WTC11 (cell line): ENCODE measurements at regions not wholly inside any gene's neighbourhood (a gene's known extent, or its start where the extent isn't known, plus 50 kb on each side); places are given as distances from the start of the nearest gene placed in this dataset.

Source experiments
- TF ChIP-seq, protein P1 (sequence below): fragments of 200-600 bp; IDR thresholded peaks from 2 replicates; pipeline ENCODE4 v1.8.0; 2022; ENCODE audit warnings: antibody characterized with exemption
- TF ChIP-seq, protein P2 (sequence below): fragments of 250-450 bp; sonication (Bioruptor Pico); IDR thresholded peaks from 2 replicates; pipeline ENCODE4 v1.9.0; 2021; ENCODE audit warnings: mild to moderate bottlenecking, borderline replicate concordance
- TF ChIP-seq, protein P3 (sequence below): sonication (generic); formaldehyde crosslinking; IDR thresholded peaks from 2 replicates; pipeline ENCODE4 v1.8.0; 2023; ENCODE audit warnings: missing genetic modification reagents

DNA sequence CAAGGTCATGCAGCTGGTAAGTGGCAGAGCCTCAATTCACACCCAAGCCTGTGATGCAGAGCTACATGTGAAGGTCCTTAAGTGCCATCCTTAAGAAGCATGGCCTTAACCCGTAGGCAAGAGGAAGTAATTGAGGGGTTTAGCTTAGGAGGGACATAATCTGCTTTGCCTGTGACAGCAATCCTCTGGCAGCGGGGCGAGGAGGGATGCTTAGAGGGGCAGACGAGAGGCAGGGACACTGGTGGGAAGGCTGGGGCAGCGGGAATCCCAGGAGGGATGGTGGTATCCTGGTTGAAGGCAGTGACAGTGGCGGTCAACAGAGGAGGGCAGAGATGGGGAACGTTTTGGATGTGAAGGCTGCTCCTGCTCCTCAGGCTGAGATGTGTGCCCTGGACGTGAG is 88.1 kb downstream of the EFNB1 start:
- TF ChIP-seq, protein P1, sequence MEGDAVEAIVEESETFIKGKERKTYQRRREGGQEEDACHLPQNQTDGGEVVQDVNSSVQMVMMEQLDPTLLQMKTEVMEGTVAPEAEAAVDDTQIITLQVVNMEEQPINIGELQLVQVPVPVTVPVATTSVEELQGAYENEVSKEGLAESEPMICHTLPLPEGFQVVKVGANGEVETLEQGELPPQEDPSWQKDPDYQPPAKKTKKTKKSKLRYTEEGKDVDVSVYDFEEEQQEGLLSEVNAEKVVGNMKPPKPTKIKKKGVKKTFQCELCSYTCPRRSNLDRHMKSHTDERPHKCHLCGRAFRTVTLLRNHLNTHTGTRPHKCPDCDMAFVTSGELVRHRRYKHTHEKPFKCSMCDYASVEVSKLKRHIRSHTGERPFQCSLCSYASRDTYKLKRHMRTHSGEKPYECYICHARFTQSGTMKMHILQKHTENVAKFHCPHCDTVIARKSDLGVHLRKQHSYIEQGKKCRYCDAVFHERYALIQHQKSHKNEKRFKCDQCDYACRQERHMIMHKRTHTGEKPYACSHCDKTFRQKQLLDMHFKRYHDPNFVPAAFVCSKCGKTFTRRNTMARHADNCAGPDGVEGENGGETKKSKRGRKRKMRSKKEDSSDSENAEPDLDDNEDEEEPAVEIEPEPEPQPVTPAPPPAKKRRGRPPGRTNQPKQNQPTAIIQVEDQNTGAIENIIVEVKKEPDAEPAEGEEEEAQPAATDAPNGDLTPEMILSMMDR = no peak
- TF ChIP-seq, protein P2, sequence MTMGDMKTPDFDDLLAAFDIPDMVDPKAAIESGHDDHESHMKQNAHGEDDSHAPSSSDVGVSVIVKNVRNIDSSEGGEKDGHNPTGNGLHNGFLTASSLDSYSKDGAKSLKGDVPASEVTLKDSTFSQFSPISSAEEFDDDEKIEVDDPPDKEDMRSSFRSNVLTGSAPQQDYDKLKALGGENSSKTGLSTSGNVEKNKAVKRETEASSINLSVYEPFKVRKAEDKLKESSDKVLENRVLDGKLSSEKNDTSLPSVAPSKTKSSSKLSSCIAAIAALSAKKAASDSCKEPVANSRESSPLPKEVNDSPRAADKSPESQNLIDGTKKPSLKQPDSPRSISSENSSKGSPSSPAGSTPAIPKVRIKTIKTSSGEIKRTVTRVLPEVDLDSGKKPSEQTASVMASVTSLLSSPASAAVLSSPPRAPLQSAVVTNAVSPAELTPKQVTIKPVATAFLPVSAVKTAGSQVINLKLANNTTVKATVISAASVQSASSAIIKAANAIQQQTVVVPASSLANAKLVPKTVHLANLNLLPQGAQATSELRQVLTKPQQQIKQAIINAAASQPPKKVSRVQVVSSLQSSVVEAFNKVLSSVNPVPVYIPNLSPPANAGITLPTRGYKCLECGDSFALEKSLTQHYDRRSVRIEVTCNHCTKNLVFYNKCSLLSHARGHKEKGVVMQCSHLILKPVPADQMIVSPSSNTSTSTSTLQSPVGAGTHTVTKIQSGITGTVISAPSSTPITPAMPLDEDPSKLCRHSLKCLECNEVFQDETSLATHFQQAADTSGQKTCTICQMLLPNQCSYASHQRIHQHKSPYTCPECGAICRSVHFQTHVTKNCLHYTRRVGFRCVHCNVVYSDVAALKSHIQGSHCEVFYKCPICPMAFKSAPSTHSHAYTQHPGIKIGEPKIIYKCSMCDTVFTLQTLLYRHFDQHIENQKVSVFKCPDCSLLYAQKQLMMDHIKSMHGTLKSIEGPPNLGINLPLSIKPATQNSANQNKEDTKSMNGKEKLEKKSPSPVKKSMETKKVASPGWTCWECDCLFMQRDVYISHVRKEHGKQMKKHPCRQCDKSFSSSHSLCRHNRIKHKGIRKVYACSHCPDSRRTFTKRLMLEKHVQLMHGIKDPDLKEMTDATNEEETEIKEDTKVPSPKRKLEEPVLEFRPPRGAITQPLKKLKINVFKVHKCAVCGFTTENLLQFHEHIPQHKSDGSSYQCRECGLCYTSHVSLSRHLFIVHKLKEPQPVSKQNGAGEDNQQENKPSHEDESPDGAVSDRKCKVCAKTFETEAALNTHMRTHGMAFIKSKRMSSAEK (CRISPR knock-in tag) = no peak
- TF ChIP-seq, protein P3, sequence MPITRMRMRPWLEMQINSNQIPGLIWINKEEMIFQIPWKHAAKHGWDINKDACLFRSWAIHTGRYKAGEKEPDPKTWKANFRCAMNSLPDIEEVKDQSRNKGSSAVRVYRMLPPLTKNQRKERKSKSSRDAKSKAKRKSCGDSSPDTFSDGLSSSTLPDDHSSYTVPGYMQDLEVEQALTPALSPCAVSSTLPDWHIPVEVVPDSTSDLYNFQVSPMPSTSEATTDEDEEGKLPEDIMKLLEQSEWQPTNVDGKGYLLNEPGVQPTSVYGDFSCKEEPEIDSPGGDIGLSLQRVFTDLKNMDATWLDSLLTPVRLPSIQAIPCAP (CRISPR knock-in tag) = no peak
